ENCODE measurements at regions not wholly inside any gene's neighbourhood (a gene's known extent, or its start where the extent isn't known, plus 50 kb on each side); places are given as distances from the start of the nearest gene placed in this dataset.

DNA sequence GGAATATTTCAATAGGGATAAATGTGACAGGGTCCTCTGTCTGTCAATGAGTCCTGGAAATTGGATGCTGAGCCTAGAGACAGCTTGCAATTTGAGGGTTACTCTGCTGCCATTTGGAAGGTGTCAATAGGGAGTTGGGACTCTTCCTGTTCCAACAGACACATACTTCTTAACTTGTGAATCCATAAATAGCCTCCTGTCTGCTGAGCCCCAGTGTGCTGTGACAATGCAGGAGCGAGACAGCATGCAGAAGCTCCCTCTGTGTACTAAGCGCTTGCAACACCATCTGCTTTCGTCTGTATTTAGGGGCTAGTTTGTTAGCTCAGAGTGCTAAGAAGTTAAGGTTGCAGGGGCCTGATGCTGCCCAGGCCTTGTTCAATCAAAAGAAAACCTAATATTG is 58.5 kb upstream of the GPR12 start:
- TF ChIP-seq POLR2AphosphoS5 (IDR thresholded peaks at IDR 0.05; ENCODE audit: low read depth, low read length) = no peak
- no peak for TF ChIP-seq FOXP2 (optimal IDR thresholded peaks at IDR 0.05; ENCODE audit: borderline replicate concordance, extremely low read depth, extremely low read length, insufficient read depth)
- TF ChIP-seq TAF1 (IDR thresholded peaks at IDR 0.05; ENCODE audit: borderline replicate concordance, insufficient read depth, low read length) = no peak
- TF ChIP-seq, protein P1, sequence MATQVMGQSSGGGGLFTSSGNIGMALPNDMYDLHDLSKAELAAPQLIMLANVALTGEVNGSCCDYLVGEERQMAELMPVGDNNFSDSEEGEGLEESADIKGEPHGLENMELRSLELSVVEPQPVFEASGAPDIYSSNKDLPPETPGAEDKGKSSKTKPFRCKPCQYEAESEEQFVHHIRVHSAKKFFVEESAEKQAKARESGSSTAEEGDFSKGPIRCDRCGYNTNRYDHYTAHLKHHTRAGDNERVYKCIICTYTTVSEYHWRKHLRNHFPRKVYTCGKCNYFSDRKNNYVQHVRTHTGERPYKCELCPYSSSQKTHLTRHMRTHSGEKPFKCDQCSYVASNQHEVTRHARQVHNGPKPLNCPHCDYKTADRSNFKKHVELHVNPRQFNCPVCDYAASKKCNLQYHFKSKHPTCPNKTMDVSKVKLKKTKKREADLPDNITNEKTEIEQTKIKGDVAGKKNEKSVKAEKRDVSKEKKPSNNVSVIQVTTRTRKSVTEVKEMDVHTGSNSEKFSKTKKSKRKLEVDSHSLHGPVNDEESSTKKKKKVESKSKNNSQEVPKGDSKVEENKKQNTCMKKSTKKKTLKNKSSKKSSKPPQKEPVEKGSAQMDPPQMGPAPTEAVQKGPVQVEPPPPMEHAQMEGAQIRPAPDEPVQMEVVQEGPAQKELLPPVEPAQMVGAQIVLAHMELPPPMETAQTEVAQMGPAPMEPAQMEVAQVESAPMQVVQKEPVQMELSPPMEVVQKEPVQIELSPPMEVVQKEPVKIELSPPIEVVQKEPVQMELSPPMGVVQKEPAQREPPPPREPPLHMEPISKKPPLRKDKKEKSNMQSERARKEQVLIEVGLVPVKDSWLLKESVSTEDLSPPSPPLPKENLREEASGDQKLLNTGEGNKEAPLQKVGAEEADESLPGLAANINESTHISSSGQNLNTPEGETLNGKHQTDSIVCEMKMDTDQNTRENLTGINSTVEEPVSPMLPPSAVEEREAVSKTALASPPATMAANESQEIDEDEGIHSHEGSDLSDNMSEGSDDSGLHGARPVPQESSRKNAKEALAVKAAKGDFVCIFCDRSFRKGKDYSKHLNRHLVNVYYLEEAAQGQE (IDR thresholded peaks at IDR 0.05; ENCODE audit: insufficient read depth in 1 of 2, low read depth in 2 of 2, low read length in 2 of 2) = no peak
- TF ChIP-seq SIN3A (IDR thresholded peaks at IDR 0.05; ENCODE audit: borderline replicate concordance, insufficient read depth, low read length) = no peak

DNA sequence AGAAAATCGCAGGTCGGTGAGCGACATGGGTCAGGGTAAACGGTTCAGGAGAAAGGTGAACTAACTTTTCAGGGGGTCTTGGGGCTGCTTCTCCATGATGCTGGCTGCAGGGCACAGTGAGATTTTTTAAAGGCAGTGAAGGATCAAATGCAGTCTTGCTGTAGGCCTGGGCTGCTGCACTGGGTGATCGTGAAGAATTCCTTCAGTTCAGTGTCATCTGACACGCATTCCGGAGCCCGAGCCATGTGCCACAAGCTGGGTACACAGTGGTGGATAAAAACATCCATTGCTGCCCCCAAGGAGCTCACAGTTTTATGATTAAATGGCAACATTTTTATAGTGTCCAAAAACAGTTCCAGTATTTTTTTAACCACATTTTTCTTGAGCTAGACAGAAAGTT is 56.3 kb upstream of the GPR12 start:
- no peak for TF ChIP-seq FOXP2 (optimal IDR thresholded peaks at IDR 0.05; ENCODE audit: borderline replicate concordance, extremely low read depth, extremely low read length, insufficient read depth)
- TF ChIP-seq SIN3A (IDR thresholded peaks at IDR 0.05; ENCODE audit: borderline replicate concordance, insufficient read depth, low read length) = no peak
- TF ChIP-seq TAF1 (IDR thresholded peaks at IDR 0.05; ENCODE audit: borderline replicate concordance, insufficient read depth, low read length) = no peak
- no peak for TF ChIP-seq POLR2AphosphoS5 (IDR thresholded peaks at IDR 0.05; ENCODE audit: low read depth, low read length)
- TF ChIP-seq, protein P1 (IDR thresholded peaks at IDR 0.05; ENCODE audit: insufficient read depth in 1 of 2, low read depth in 2 of 2, low read length in 2 of 2) = no peak

DNA sequence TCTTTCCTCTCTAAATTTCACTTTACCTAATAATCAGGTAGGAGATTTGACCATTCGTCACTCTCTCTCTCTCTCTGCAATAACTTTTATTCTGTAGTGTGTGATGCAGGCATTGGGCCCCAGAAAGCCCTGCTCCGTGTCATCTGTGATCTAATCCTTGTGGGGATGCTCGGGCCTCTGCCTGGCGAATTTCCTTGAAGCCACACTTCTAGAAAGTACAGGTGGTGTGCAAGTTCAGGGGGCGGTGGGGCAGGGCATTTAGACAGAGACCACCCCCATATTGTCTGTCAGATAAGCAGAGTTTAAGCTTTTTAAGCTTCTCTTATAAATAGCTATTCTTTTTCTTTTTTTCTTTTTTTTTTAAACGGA is 53.4 kb upstream of the GPR12 start:
- no peak for TF ChIP-seq TAF1 (IDR thresholded peaks at IDR 0.05; ENCODE audit: borderline replicate concordance, insufficient read depth, low read length)
- TF ChIP-seq, protein P1 (IDR thresholded peaks at IDR 0.05; ENCODE audit: insufficient read depth in 1 of 2, low read depth in 2 of 2, low read length in 2 of 2) = no peak
- no peak for TF ChIP-seq POLR2AphosphoS5 (IDR thresholded peaks at IDR 0.05; ENCODE audit: low read depth, low read length)
- no peak for TF ChIP-seq FOXP2 (optimal IDR thresholded peaks at IDR 0.05; ENCODE audit: borderline replicate concordance, extremely low read depth, extremely low read length, insufficient read depth)
- TF ChIP-seq SIN3A (IDR thresholded peaks at IDR 0.05; ENCODE audit: borderline replicate concordance, insufficient read depth, low read length) = no peak

DNA sequence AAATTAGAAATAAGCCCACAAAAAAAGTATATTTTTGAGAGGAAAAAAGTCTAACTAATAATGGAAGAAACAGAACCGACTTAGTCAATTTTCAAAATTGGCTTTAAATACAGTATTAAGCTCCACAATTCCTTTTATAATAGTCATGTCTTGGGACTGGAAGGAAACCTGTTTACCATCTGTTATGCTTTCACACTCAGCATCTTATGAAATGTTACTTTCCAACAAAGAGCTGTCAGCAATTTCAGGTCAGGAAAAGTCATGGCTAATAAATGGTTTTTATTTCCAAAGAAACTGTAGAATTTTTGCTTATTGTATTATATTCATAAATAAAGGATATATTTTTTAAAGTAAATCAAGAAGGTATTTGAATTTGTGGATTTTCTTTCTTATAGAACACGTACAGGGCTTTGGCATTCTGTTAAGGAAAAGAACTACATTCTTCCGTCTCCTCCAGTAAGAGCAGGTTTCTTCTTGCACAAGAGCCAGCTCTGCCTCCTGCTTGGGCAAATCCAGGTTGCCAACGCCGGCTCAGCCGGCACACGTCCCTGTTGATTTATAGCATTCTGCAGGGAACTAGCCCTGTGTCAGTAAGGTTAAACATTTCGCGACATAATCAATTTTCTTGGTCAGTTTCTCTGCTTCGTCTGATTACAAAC is 52.9 kb upstream of the GPR12 start:
- TF ChIP-seq POLR2AphosphoS5 (IDR thresholded peaks at IDR 0.05; ENCODE audit: low read depth, low read length) (no peak), TAF1 (IDR thresholded peaks at IDR 0.05; ENCODE audit: borderline replicate concordance, insufficient read depth, low read length) (no peak), SIN3A (IDR thresholded peaks at IDR 0.05; ENCODE audit: borderline replicate concordance, insufficient read depth, low read length) (no peak), FOXP2 (optimal IDR thresholded peaks at IDR 0.05; ENCODE audit: borderline replicate concordance, extremely low read depth, extremely low read length, insufficient read depth) (no peak)
- TF ChIP-seq, protein P1 (IDR thresholded peaks at IDR 0.05; ENCODE audit: insufficient read depth in 1 of 2, low read depth in 2 of 2, low read length in 2 of 2) = no peak
